ENCODE measurements at regions not wholly inside any gene's neighbourhood (a gene's known extent, or its start where the extent isn't known, plus 50 kb on each side); places are given as distances from the start of the nearest gene placed in this dataset.

DNA sequence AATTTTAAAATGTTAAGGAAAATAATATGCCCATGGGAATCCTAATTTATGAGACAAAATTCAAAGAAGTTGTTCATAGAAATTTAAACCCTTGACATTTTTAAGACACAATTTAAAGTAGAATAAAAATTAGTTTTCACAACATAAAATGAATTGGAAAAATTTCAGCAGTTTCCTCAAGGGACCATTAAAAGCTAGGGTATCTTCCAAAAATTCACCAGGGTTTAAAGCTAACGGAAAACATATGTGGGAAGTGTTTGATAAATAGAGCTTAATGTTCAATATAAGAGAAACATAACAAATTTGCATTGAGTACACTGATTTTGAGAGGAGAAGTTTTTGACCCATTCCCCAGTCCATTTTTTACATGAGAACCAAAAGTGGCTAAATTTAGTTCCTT is 228.9 kb upstream of the TTC29 start:
- H3K36me3 ChIP-seq: no peaks in the 10 kb centered on the region
- intact Hi-C loops (cut with DNase I; ENCODE audit: low total_unique reads): no loop called here
- no peak overlapping the region for H3K27ac ChIP-seq
- no peaks in the 10 kb centered on the region for H3K9me3 ChIP-seq
- 62 to 82% (median 75%) methylated on average over 1 of the region's 1 CpG for WGBS, 5 donors
- no peaks in the 10 kb centered on the region for H3K4me1 ChIP-seq
- TF ChIP-seq, protein P1, sequence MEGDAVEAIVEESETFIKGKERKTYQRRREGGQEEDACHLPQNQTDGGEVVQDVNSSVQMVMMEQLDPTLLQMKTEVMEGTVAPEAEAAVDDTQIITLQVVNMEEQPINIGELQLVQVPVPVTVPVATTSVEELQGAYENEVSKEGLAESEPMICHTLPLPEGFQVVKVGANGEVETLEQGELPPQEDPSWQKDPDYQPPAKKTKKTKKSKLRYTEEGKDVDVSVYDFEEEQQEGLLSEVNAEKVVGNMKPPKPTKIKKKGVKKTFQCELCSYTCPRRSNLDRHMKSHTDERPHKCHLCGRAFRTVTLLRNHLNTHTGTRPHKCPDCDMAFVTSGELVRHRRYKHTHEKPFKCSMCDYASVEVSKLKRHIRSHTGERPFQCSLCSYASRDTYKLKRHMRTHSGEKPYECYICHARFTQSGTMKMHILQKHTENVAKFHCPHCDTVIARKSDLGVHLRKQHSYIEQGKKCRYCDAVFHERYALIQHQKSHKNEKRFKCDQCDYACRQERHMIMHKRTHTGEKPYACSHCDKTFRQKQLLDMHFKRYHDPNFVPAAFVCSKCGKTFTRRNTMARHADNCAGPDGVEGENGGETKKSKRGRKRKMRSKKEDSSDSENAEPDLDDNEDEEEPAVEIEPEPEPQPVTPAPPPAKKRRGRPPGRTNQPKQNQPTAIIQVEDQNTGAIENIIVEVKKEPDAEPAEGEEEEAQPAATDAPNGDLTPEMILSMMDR (IDR thresholded peaks at IDR 0.05): no peak
- TF ChIP-seq POLR2AphosphoS5 (IDR thresholded peaks at IDR 0.05) (no peak), EP300 (IDR thresholded peaks at IDR 0.05) (no peak), POLR2A (IDR thresholded peaks at IDR 0.05) (no peak)
- no peak overlapping the region for H3K4me3 ChIP-seq
- peak in 1 of 2 donors; percentile 56 for DNase-seq
- H3K27me3 ChIP-seq: no peaks in the 10 kb centered on the region

DNA sequence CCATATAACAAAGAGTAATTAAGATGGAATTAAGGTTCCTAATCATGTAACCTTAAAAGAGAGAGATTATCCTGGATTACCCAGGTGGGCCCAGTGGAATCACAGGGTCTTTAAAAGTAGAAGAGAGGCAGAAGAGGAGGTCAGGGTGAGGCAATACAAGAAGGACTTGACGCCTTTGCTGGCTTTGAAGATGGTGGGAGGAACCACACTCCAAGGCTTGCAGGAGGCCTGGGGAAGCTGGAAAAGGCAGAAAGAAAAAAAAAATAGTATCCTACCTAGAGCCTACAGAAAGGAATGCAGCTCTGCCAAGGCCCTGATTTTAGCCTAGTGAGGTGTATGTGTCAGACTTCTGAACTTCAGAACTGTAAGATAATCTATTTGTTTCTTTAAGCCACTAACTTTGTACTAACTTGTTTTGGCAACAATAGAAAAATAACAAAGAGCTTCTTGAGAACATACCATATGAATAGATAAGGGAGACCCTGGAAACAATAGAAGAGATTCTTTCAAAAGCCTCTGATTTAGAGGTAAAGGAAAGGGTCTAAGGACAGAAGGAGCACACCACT is 229.9 kb upstream of the TTC29 start:
- no peak for DNase-seq
- intact Hi-C loops (cut with DNase I; ENCODE audit: low total_unique reads): no loop called here
- no peaks in the 10 kb centered on the region for H3K9me3 ChIP-seq
- no peaks in the 10 kb centered on the region for H3K27me3 ChIP-seq
- no peak overlapping the region for H3K4me3 ChIP-seq
- TF ChIP-seq POLR2AphosphoS5 (IDR thresholded peaks at IDR 0.05) (no peak), EP300 (IDR thresholded peaks at IDR 0.05) (no peak)
- TF ChIP-seq, protein P1 (IDR thresholded peaks at IDR 0.05): no peak
- WGBS, 5 donors: 79 to 100% (median 89%) methylated on average over 1 of the region's 1 CpG
- no peaks in the 10 kb centered on the region for H3K4me1 ChIP-seq
- H3K36me3 ChIP-seq: no peaks in the 10 kb centered on the region
- H3K27ac ChIP-seq: no peak overlapping the region

DNA sequence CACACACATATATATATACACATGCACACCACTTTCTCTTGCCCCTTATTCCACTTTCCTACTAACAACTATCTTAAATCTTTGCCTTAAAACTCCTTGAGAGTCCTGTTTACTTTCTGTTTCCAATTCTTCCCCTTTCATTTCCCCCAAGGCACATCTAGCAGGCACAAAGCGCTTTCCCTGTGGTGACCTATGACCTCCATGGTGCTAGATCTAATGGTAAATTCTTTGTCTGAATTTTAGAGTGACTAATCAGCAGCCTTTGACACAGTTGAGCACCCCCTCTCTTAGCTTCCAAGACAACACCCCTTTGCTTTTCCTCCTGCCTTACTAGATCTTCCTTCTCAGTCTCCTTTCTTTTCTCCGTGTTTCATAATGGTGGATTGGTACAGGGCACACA is 236.4 kb upstream of the TTC29 start:
- TF ChIP-seq, protein P1 (IDR thresholded peaks at IDR 0.05): no peak
- TF ChIP-seq EP300 (IDR thresholded peaks at IDR 0.05) (no peak), POLR2AphosphoS5 (IDR thresholded peaks at IDR 0.05) (no peak), POLR2A (IDR thresholded peaks at IDR 0.05) (no peak)

GRCh38 chr4:147192679-147193078 is 247.0 kb upstream of the TTC29 start:
- intact Hi-C loops (cut with DNase I; ENCODE audit: low total_unique reads): no loop called here
- no peak overlapping the region for H3K4me3 ChIP-seq
- H3K36me3 ChIP-seq: no peaks in the 10 kb centered on the region
- H3K27me3 ChIP-seq: no peaks in the 10 kb centered on the region
- TF ChIP-seq POLR2A (IDR thresholded peaks at IDR 0.05): no peak
- TF ChIP-seq POLR2AphosphoS5 (IDR thresholded peaks at IDR 0.05): no peak
- TF ChIP-seq, protein P1 (IDR thresholded peaks at IDR 0.05): no peak
- TF ChIP-seq EP300 (IDR thresholded peaks at IDR 0.05): no peak
- peaks cover 0 to 6% (median 0%) of the 10 kb centered on the region in 4 donors for H3K9me3 ChIP-seq
- no peak overlapping the region for H3K27ac ChIP-seq
- no peak for DNase-seq
- peaks cover 0 to 11% (median 5%) of the 10 kb centered on the region in 4 donors for H3K4me1 ChIP-seq

More for the DNA sequence above, 236.4 kb upstream of the TTC29 start:
- Histone ChIP-seq H3K4me3 (no peak overlapping the region), H3K9me3 (peaks cover 0 to 4% (median 1%) of the 10 kb centered on the region in 4 donors), H3K36me3 (no peaks in the 10 kb centered on the region), H3K27me3 (no peaks in the 10 kb centered on the region), H3K4me1 (no peaks in the 10 kb centered on the region), H3K27ac (no peak overlapping the region)
- intact Hi-C loops (cut with DNase I; ENCODE audit: low total_unique reads): no loop called here
- 64 to 81% (median 72%) methylated on average over 2 of the region's 2 CpGs for WGBS, 5 donors
- no peak for DNase-seq
